Karpas-422 (cell line): ENCODE measurements at regions not wholly inside any gene's neighbourhood (a gene's known extent, or its start where the extent isn't known, plus 50 kb on each side); places are given as distances from the start of the nearest gene placed in this dataset.
"Not testable (repeated sequence)": the region's sequence is repeated elsewhere in the genome, so short reads cannot be mapped to it uniquely, and the experiment has no call there.

Experiments used
- DNase-seq: peaks from one replicate; pipeline ENCODE4 v3.0.0-alpha.2; 2015
- H2AFZ ChIP-seq: fragments of 200-600 bp; sonication (generic); 2 replicates; pipeline ENCODE4 v1.6.1; 2014; ENCODE audit warnings: antibody characterized with exemption, low read length, mixed read lengths
- H3K27ac ChIP-seq: fragments of 200-600 bp; sonication (generic); 2 replicates; pipeline ENCODE4 v1.5.1; 2014; ENCODE audit warnings: mild to moderate bottlenecking, low read length, moderate library complexity
- H3K27me3 ChIP-seq: fragments of 200-600 bp; sonication (generic); 2 replicates; pipeline ENCODE4 v1.6.1; 2014; ENCODE audit warnings: low read length, mixed read lengths
- H3K36me3 ChIP-seq: fragments of 200-600 bp; sonication (generic); 2 replicates; pipeline ENCODE4 v1.6.1; 2014; ENCODE audit warnings: low read length, mixed read lengths; ENCODE audit not compliant: insufficient read depth
- H3K4me1 ChIP-seq: fragments of 200-600 bp; sonication (generic); 2 replicates; pipeline ENCODE4 v1.6.1; 2014; ENCODE audit warnings: mild to moderate bottlenecking, low read length, mixed read lengths
- H3K4me2 ChIP-seq: fragments of 200-600 bp; sonication (generic); 2 replicates; pipeline ENCODE4 v1.6.1; 2014; ENCODE audit warnings: low read length, low read depth, mild to moderate bottlenecking; ENCODE audit not compliant: poor library complexity, severe bottlenecking
- H3K4me3 ChIP-seq: fragments of 200-600 bp; sonication (generic); 2 replicates; pipeline ENCODE4 v1.5.1; 2014; ENCODE audit warnings: mild to moderate bottlenecking, antibody characterized with exemption, low read length, mixed read lengths
- H3K79me2 ChIP-seq: fragments of 200-600 bp; sonication (generic); 2 replicates; pipeline ENCODE4 v1.6.1; 2014; ENCODE audit warnings: mild to moderate bottlenecking, low read length, mixed read lengths
- H3K9ac ChIP-seq: fragments of 200-600 bp; sonication (generic); 2 replicates; pipeline ENCODE4 v1.6.0; 2014; ENCODE audit warnings: low read length
- H3K9me2 ChIP-seq: fragments of 200-600 bp; sonication (generic), shearing (Covaris generic); replicated peaks from 2 replicates; pipeline ENCODE4 v1.6.0; 2014; ENCODE audit warnings: mild to moderate bottlenecking, low read length, moderate library complexity; ENCODE audit not compliant: insufficient read depth
- H3K9me3 ChIP-seq: fragments of 300-700, 200-600 bp; sonication (generic); 2 replicates; pipeline ENCODE4 v1.6.1; 2014; ENCODE audit warnings: low read length, mixed read lengths
- H4K20me1 ChIP-seq: fragments of 200-600 bp; sonication (generic); 2 replicates; pipeline ENCODE4 v1.6.1; 2014; ENCODE audit warnings: mild to moderate bottlenecking, antibody characterized with exemption, low read length, low read depth; ENCODE audit not compliant: insufficient read depth

DNA sequence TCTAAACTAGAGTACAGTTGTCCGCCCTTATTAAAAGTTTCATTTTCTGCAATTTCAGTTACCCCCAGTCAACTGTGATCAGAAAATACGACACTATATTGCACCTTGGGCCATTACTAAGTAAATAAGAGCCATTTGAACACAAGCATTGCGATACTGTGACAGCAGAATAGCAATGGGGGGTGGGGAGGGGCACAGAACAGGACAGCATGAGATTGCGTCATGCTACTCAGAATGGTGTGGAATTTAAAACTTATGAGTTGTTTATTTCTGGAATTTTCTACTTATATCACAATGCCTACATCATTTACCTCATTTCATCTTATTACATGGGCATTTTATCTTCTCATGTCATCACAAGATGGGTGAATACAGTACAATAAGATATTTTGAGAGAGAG is 166.3 kb downstream of the MANEA start:
- Histone ChIP-seq H3K4me1 (no peaks in the 10 kb centered on the region), H3K9me3 (no peaks in the 10 kb centered on the region), H4K20me1 (no peaks in the 10 kb centered on the region), H3K9ac (no peak overlapping the region), H3K27me3 (no peaks in the 10 kb centered on the region), H2AFZ (no peak overlapping the region), H3K36me3 (no peaks in the 10 kb centered on the region), H3K9me2 (no peaks in the 10 kb centered on the region), H3K79me2 (no peaks in the 10 kb centered on the region), H3K4me3 (no peak overlapping the region), H3K27ac (no peak overlapping the region), H3K4me2 (no peak overlapping the region)
- no peak for DNase-seq

GRCh38 chr6:95758236-95759069 is 181.1 kb downstream of the MANEA start:
- not testable (repeated sequence) for H3K4me3 ChIP-seq, H3K27ac ChIP-seq, H3K9me3 ChIP-seq, DNase-seq, H2AFZ ChIP-seq, H3K27me3 ChIP-seq, H3K79me2 ChIP-seq, H4K20me1 ChIP-seq, H3K36me3 ChIP-seq, H3K9ac ChIP-seq, H3K9me2 ChIP-seq, H3K4me1 ChIP-seq, H3K4me2 ChIP-seq

GRCh38 chr6:95767897-95768463 is 190.6 kb downstream of the MANEA start:
- no peak overlapping the region for H3K4me3 ChIP-seq
- H3K4me2 ChIP-seq = no peak overlapping the region
- H4K20me1 ChIP-seq = no peaks in the 10 kb centered on the region
- no peak overlapping the region for H3K9ac ChIP-seq
- no peaks in the 10 kb centered on the region for H3K27me3 ChIP-seq
- H3K9me3 ChIP-seq = no peaks in the 10 kb centered on the region
- no peaks in the 10 kb centered on the region for H3K4me1 ChIP-seq
- no peaks in the 10 kb centered on the region for H3K36me3 ChIP-seq
- no peak overlapping the region for H3K27ac ChIP-seq
- no peaks in the 10 kb centered on the region for H3K9me2 ChIP-seq
- no peak for DNase-seq
- no peak overlapping the region for H2AFZ ChIP-seq
- H3K79me2 ChIP-seq = no peaks in the 10 kb centered on the region

GRCh38 chr6:95768539-95768938 is 191.2 kb downstream of the MANEA start:
- no peaks in the 10 kb centered on the region for H3K79me2 ChIP-seq
- no peak for DNase-seq
- no peak overlapping the region for H3K9ac ChIP-seq
- H3K4me2 ChIP-seq = no peak overlapping the region
- H4K20me1 ChIP-seq = no peaks in the 10 kb centered on the region
- no peaks in the 10 kb centered on the region for H3K36me3 ChIP-seq
- H3K9me2 ChIP-seq = no peaks in the 10 kb centered on the region
- no peak overlapping the region for H3K4me3 ChIP-seq
- H3K4me1 ChIP-seq = no peaks in the 10 kb centered on the region
- no peaks in the 10 kb centered on the region for H3K9me3 ChIP-seq
- no peaks in the 10 kb centered on the region for H3K27me3 ChIP-seq
- H2AFZ ChIP-seq = no peak overlapping the region
- no peak overlapping the region for H3K27ac ChIP-seq

DNA sequence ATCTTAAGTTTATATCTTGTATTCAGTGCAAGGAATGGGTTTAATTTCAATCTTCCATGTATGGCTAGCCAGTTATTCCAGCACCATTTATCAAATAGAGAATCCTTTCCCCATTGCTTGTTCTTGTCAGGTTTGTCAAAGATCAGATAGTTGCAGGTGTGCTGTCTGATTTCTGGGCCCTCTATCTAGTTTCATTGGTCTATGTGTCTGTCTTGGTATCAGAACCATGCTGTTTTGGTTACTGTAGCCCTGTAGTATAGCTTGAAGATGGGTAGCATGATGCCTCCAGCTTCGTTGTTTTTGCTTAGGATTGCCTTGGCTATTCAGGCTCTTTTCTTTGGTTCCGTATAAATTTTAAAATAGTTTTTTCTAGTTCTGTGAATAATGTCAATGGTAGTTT is 200.0 kb downstream of the MANEA start:
- H3K9me3 ChIP-seq = no peaks in the 10 kb centered on the region
- H3K27me3 ChIP-seq = no peaks in the 10 kb centered on the region
- H3K4me2 ChIP-seq = no peak overlapping the region
- no peaks in the 10 kb centered on the region for H3K79me2 ChIP-seq
- H3K4me3 ChIP-seq = no peak overlapping the region
- H4K20me1 ChIP-seq = no peaks in the 10 kb centered on the region
- H3K9me2 ChIP-seq = no peaks in the 10 kb centered on the region
- H3K4me1 ChIP-seq = no peaks in the 10 kb centered on the region
- H3K36me3 ChIP-seq = no peaks in the 10 kb centered on the region
- no peak for DNase-seq
- H3K9ac ChIP-seq = no peak overlapping the region
- H3K27ac ChIP-seq = no peak overlapping the region
- no peak overlapping the region for H2AFZ ChIP-seq

DNA sequence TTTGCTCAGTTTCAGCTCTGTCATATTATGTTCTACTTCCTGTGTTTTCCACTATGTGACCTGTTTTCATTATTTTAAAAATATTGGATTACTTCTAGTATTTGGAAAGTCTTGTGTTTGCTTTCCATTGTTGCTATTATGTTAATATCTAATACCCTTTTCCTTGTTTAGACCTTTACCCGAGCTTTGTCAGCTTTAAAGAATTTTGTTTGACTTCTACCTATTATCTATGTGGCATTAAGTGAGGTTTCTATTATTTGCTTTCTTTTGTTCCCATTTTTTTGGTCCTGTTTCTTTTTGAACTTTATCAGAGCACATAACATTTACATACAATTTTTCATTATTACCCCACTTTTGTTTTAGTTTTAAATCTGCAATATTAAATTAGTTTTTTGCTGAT is 202.7 kb downstream of the MANEA start:
- no peak for DNase-seq

DNA sequence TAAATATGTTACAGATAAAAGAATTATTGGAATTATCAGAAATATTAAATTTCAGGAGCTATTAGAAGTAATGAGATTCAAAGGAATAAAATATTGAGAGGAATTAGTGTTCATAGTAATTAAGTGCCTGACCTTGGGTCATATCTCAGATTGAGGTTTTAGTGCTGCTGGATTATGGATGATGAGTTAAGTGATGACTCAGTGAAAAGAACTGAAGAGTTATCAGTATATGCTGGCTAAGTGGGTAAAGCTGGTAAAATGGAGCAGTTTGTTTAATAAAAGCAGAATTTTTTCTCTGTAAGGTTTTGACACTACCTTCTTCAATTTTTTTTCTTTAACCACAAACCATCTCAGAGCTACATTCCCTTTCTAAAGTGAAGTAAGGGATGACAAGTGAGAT is 206.7 kb downstream of the MANEA start:
- Histone ChIP-seq H4K20me1 (no peaks in the 10 kb centered on the region), H3K9me2 (no peaks in the 10 kb centered on the region), H3K4me3 (no peak overlapping the region), H3K79me2 (no peaks in the 10 kb centered on the region), H3K4me2 (no peak overlapping the region), H3K27ac (no peak overlapping the region), H2AFZ (no peak overlapping the region), H3K27me3 (no peaks in the 10 kb centered on the region), H3K36me3 (no peaks in the 10 kb centered on the region), H3K9me3 (no peaks in the 10 kb centered on the region), H3K9ac (no peak overlapping the region), H3K4me1 (no peaks in the 10 kb centered on the region)
- DNase-seq = no peak

More for the DNA sequence above, 202.7 kb downstream of the MANEA start:
- H3K9ac ChIP-seq = no peak overlapping the region
- no peaks in the 10 kb centered on the region for H3K27me3 ChIP-seq
- H3K79me2 ChIP-seq = no peaks in the 10 kb centered on the region
- no peaks in the 10 kb centered on the region for H3K4me1 ChIP-seq
- no peaks in the 10 kb centered on the region for H4K20me1 ChIP-seq
- no peaks in the 10 kb centered on the region for H3K9me3 ChIP-seq
- H2AFZ ChIP-seq = no peak overlapping the region
- no peaks in the 10 kb centered on the region for H3K36me3 ChIP-seq
- H3K27ac ChIP-seq = no peak overlapping the region
- H3K4me3 ChIP-seq = no peak overlapping the region
- H3K4me2 ChIP-seq = no peak overlapping the region
- no peaks in the 10 kb centered on the region for H3K9me2 ChIP-seq

DNA sequence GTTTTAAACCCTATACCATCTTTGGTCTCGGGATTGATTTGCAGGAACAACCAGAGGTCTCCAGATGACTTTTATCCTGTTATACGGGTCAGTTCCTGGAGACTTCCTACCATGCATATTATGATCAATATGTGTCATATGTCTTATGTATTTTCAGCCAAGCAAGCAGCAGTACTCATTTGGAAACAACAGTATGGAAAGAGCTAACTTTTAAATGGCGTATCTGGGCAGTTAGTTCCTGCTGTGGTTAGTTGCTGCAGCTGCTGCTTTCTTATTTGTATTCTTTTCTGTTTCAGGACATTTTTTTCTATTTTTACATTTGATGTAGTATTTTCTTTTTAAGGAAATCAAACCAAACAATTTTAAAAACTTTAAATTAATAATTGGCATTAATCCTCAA is 207.5 kb downstream of the MANEA start:
- no peaks in the 10 kb centered on the region for H3K9me2 ChIP-seq
- H2AFZ ChIP-seq = no peak overlapping the region
- no peaks in the 10 kb centered on the region for H3K79me2 ChIP-seq
- H4K20me1 ChIP-seq = no peaks in the 10 kb centered on the region
- H3K27ac ChIP-seq = no peak overlapping the region
- no peaks in the 10 kb centered on the region for H3K4me1 ChIP-seq
- H3K9ac ChIP-seq = no peak overlapping the region
- H3K9me3 ChIP-seq = no peaks in the 10 kb centered on the region
- H3K36me3 ChIP-seq = no peaks in the 10 kb centered on the region
- H3K4me3 ChIP-seq = no peak overlapping the region
- H3K27me3 ChIP-seq = no peaks in the 10 kb centered on the region
- no peak for DNase-seq
- H3K4me2 ChIP-seq = no peak overlapping the region
